CD14-positive monocyte (primary cell): ENCODE measurements at regions not wholly inside any gene's neighbourhood (a gene's known extent, or its start where the extent isn't known, plus 50 kb on each side); places are given as distances from the start of the nearest gene placed in this dataset.

Experiments used
- DNase-seq, 3 donors: peaks; one replicate each; pipeline ENCODE4 v3.0.0-alpha.2; 2011 to 2022
- H2AFZ ChIP-seq: 2 replicates; pipeline ENCODE4 v1.6.0; 2012; ENCODE audit warnings: mild to moderate bottlenecking, low read depth, low read length, inconsistent platforms; ENCODE audit not compliant: insufficient read depth, poor library complexity, severe bottlenecking
- H3K27ac ChIP-seq, 2 donors: 1 replicate in 1 of 2; 2 replicates in 1 of 2; pipeline ENCODE4 v1.5.1; 2012 to 2013; ENCODE audit warnings: low read length in 2 of 2, control low read depth in 1 of 2, inconsistent platforms in 1 of 2, low read depth in 1 of 2, mild to moderate bottlenecking in 1 of 2
- H3K27me3 ChIP-seq, 2 donors: one replicate each; pipeline versions ENCODE4 v1.6.0 to v1.6.1; 2011 to 2013; ENCODE audit warnings: low read length in 2 of 2; ENCODE audit not compliant: control insufficient read depth in 2 of 2, insufficient read depth in 2 of 2
- H3K36me3 ChIP-seq, 2 donors: replicated peaks in 1 of 2; 1 replicate in 1 of 2; 2 replicates in 1 of 2; pipeline versions ENCODE4 v1.5.1 to v1.6.1; 2012 to 2013; ENCODE audit warnings: low read length in 2 of 2, control low read depth in 1 of 2, inconsistent platforms in 1 of 2, mild to moderate bottlenecking in 1 of 2; ENCODE audit not compliant: insufficient read depth in 2 of 2, control insufficient read depth in 1 of 2
- H3K4me1 ChIP-seq, 2 donors: 1 replicate in 1 of 2; 2 replicates in 1 of 2; pipeline versions ENCODE4 v1.5.1 to v1.6.1; 2012 to 2013; ENCODE audit warnings: low read length in 2 of 2, control low read depth in 1 of 2, inconsistent platforms in 1 of 2, mild to moderate bottlenecking in 1 of 2, moderate library complexity in 1 of 2; ENCODE audit not compliant: insufficient read depth in 2 of 2, control insufficient read depth in 1 of 2
- H3K4me2 ChIP-seq: replicated peaks from 2 replicates; pipeline ENCODE3; 2012; ENCODE audit warnings: low read length, moderate library complexity, mild to moderate bottlenecking; ENCODE audit not compliant: poor library complexity, severe bottlenecking; ENCODE audit errors: extremely low read depth
- H3K4me3 ChIP-seq, 3 experiments: fragments of 200-600 bp in 1 of 3; sonication (generic) in 1 of 3; replicated peaks in 1 of 3; 1 replicate in 2 of 3; 2 replicates in 1 of 3; pipeline ENCODE4 v1.5.1; 2011 to 2013; ENCODE audit warnings: low read length in 3 of 3, mild to moderate bottlenecking in 3 of 3, control low read depth in 2 of 3, low read depth in 2 of 3, inconsistent platforms in 1 of 3, moderate library complexity in 1 of 3
- H3K79me2 ChIP-seq: 2 replicates; pipeline ENCODE4 v1.6.0; 2012; ENCODE audit warnings: mild to moderate bottlenecking, control low read depth, inconsistent platforms, low read length, moderate library complexity; ENCODE audit not compliant: insufficient read depth
- H3K9ac ChIP-seq: 2 replicates; pipeline ENCODE4 v1.6.0; 2017; ENCODE audit warnings: low read length, mild to moderate bottlenecking; ENCODE audit not compliant: insufficient read depth, poor library complexity, severe bottlenecking
- H3K9me3 ChIP-seq, 2 donors: replicated peaks in 1 of 2; 1 replicate in 1 of 2; 2 replicates in 1 of 2; pipeline versions ENCODE4 v1.5.1 to v1.6.1; 2012 to 2013; ENCODE audit warnings: low read length in 2 of 2, control low read depth in 1 of 2; ENCODE audit not compliant: control insufficient read depth in 1 of 2, insufficient read depth in 1 of 2
- H4K20me1 ChIP-seq: 2 replicates; pipeline ENCODE4 v1.6.0; 2012; ENCODE audit warnings: mild to moderate bottlenecking, low read length, control low read depth, moderate library complexity; ENCODE audit not compliant: insufficient read depth
- H3K27ac Mint-ChIP-seq, 7 donors: one replicate each; pipeline ENCODE4 v1.8.0; 2020; ENCODE audit warnings: mild to moderate bottlenecking in 7 of 7, mixed read lengths in 7 of 7, moderate library complexity in 6 of 7, inconsistent platforms in 2 of 7
- H3K27me3 Mint-ChIP-seq, 3 donors: one replicate each; pipeline ENCODE4 v1.8.0; 2021 to 2022; ENCODE audit warnings: low read depth in 3 of 3, mild to moderate bottlenecking in 3 of 3, mixed read lengths in 3 of 3, moderate library complexity in 3 of 3, inconsistent platforms in 1 of 3
- H3K36me3 Mint-ChIP-seq, 2 donors: one replicate each; pipeline ENCODE4 v1.8.0; 2020; ENCODE audit warnings: mixed read lengths in 2 of 2, inconsistent platforms in 1 of 2, mild to moderate bottlenecking in 1 of 2
- H3K4me1 Mint-ChIP-seq: one replicate; pipeline ENCODE4 v1.8.0; 2020; ENCODE audit warnings: mild to moderate bottlenecking, mixed read lengths
- H3K4me3 Mint-ChIP-seq, 2 donors: one replicate each; pipeline ENCODE4 v1.8.0; 2020; ENCODE audit warnings: mild to moderate bottlenecking in 2 of 2, mixed read lengths in 2 of 2, moderate library complexity in 1 of 2
- H3K9me3 Mint-ChIP-seq, 7 donors: one replicate each; pipeline ENCODE4 v1.8.0; 2020 to 2022; ENCODE audit warnings: mixed read lengths in 7 of 7, mild to moderate bottlenecking in 6 of 7, moderate library complexity in 6 of 7, inconsistent platforms in 2 of 7
- CTCF ChIP-seq: fragments of 200-600 bp; IDR thresholded peaks from one replicate; pipeline ENCODE4 v1.8.0; 2022; ENCODE audit warnings: antibody characterized with exemption, mild to moderate bottlenecking
- WGBS: methylation state at CpG from one replicate; pipeline ENCODE4 v1.1.5; 2013; ENCODE audit warnings: missing lambda C conversion rate; ENCODE audit not compliant: insufficient coverage; 5-methylcytosine and 5-hydroxymethylcytosine counted together
- intact Hi-C, 2 donors: fragments of 100-400 bp; cut with micrococcal nuclease; formaldehyde crosslinking; loops; one replicate each; pipeline versions ENCODE4 v1.15.0 to v1.15.1; 2023

- Mint-ChIP-seq H3K27ac (no peak overlapping the region), H3K4me1 (no peaks in the 10 kb centered on the region), H3K4me3 (no peak overlapping the region), H3K9me3 (peaks cover 8 to 24% (median 15%) of the 10 kb centered on the region in 7 donors), H3K27me3 (peaks cover 0 to 1% (median 0%) of the 10 kb centered on the region in 3 donors), H3K36me3 (no peaks in the 10 kb centered on the region)
- H3K4me2 ChIP-seq, result no peak overlapping the region
- H3K27ac ChIP-seq, result no peak overlapping the region
- H3K36me3 ChIP-seq, result no peaks in the 10 kb centered on the region
- H3K27me3 ChIP-seq, result no peaks in the 10 kb centered on the region
- no peaks in the 10 kb centered on the region for H3K79me2 ChIP-seq
- no peaks in the 10 kb centered on the region for H3K4me1 ChIP-seq
- H2AFZ ChIP-seq, result no peak overlapping the region
- intact Hi-C loops, result no loop called here
- peaks cover 5 to 15% of the 10 kb centered on the region in 2 donors for H3K9me3 ChIP-seq
- TF ChIP-seq CTCF, result no peak
- no peak overlapping the region for H3K4me3 ChIP-seq
- H3K9ac ChIP-seq, result no peak overlapping the region
- DNase-seq, result no peak
- WGBS, result 71% methylated on average over 1 of the region's 2 CpGs
- H4K20me1 ChIP-seq, result no peaks in the 10 kb centered on the region
Measured at GRCh38 chr2:200147371-200147770, 159.1 kb upstream of the SPATS2L start.

- H3K27ac Mint-ChIP-seq, result no peak overlapping the region
- Histone ChIP-seq H3K4me2 (no peak overlapping the region), H3K9ac (no peak overlapping the region), H3K4me3 (no peak overlapping the region), H3K79me2 (no peaks in the 10 kb centered on the region), H3K36me3 (no peaks in the 10 kb centered on the region), H4K20me1 (no peaks in the 10 kb centered on the region), H3K27me3 (no peaks in the 10 kb centered on the region), H2AFZ (no peak overlapping the region), H3K9me3 (peaks cover 5 to 19% of the 10 kb centered on the region in 2 donors), H3K27ac (no peak overlapping the region), H3K4me1 (no peaks in the 10 kb centered on the region)
- H3K36me3 Mint-ChIP-seq, result no peaks in the 10 kb centered on the region
- H3K27me3 Mint-ChIP-seq, result peaks cover 0 to 2% (median 1%) of the 10 kb centered on the region in 3 donors
- H3K4me3 Mint-ChIP-seq, result no peak overlapping the region
- WGBS, result no CpG with 5 or more reads among the region's 2 CpGs
- peaks cover 8 to 30% (median 18%) of the 10 kb centered on the region in 7 donors for H3K9me3 Mint-ChIP-seq
- no peak for TF ChIP-seq CTCF
- DNase-seq, result no peak
- no peaks in the 10 kb centered on the region for H3K4me1 Mint-ChIP-seq
- intact Hi-C loops, result no loop called here
Measured at GRCh38 chr2:200148366-200148765, 158.1 kb upstream of the SPATS2L start.
